ENCODE measurements at regions not wholly inside any gene's neighbourhood (a gene's known extent, or its start where the extent isn't known, plus 50 kb on each side); places are given as distances from the start of the nearest gene placed in this dataset.

DNA sequence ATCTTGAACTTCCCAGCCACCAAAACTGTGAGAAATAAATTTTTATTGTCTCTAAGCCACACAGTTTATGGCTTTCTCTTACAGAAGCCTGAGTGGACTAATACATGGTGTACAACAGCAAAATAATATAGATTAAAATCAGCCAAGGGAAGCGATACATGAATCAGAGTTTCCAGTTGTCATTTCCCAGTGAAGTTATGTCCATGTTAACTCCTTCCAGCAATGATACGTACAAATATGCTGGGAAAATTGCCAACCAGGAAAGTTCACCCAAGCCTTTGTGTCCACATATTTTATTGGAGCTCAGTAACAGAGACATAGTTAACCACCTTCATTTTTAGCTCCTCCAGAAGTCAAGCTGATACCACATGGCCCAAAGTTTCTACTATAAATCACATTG is 280.9 kb upstream of the KCNMB2 start:
- no peak for DNase-seq
- no peak overlapping the region for H3K4me3 ChIP-seq

DNA sequence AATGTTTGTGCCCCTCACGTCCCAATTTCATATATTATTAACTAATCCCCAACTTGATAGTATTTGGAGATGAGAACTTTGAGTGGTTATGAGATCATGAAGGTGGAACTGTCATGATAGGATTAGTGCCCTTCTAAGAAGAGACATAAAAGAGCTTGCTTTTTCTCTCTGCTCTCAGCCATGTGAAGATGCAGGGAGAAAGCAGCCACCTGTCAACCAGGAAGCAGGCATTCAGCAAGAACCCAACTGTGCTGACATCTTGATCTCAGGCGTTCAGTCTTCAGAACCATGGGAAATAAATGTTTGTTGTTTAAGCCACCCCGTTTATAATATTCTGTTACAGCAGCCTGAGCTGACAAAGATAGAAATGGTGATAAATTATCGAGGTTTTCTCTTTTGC is 278.7 kb upstream of the KCNMB2 start:
- intact Hi-C loops (cut with DNase I; ENCODE audit: low total_unique reads): no loop called here
- Histone ChIP-seq H3K4me3 (no peak overlapping the region), H3K36me3 (no peaks in the 10 kb centered on the region), H3K4me1 (peaks cover 0 to 8% (median 0%) of the 10 kb centered on the region in 4 donors), H3K9me3 (no peaks in the 10 kb centered on the region), H3K27me3 (no peaks in the 10 kb centered on the region), H3K27ac (no peak overlapping the region)
- DNase-seq: no peak
- TF ChIP-seq, protein P1, sequence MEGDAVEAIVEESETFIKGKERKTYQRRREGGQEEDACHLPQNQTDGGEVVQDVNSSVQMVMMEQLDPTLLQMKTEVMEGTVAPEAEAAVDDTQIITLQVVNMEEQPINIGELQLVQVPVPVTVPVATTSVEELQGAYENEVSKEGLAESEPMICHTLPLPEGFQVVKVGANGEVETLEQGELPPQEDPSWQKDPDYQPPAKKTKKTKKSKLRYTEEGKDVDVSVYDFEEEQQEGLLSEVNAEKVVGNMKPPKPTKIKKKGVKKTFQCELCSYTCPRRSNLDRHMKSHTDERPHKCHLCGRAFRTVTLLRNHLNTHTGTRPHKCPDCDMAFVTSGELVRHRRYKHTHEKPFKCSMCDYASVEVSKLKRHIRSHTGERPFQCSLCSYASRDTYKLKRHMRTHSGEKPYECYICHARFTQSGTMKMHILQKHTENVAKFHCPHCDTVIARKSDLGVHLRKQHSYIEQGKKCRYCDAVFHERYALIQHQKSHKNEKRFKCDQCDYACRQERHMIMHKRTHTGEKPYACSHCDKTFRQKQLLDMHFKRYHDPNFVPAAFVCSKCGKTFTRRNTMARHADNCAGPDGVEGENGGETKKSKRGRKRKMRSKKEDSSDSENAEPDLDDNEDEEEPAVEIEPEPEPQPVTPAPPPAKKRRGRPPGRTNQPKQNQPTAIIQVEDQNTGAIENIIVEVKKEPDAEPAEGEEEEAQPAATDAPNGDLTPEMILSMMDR (IDR thresholded peaks at IDR 0.05): no peak

More for the DNA sequence above, 280.9 kb upstream of the KCNMB2 start:
- Histone ChIP-seq H3K9me3 (peaks cover 0 to 4% (median 0%) of the 10 kb centered on the region in 3 donors), H3K27ac (no peak overlapping the region), H3K4me1 (no peaks in the 10 kb centered on the region), H3K27me3 (no peaks in the 10 kb centered on the region), H3K36me3 (no peaks in the 10 kb centered on the region)
- intact Hi-C loops (cut with DNase I; ENCODE audit: low total_unique reads): no loop called here
- TF ChIP-seq, protein P1 (IDR thresholded peaks at IDR 0.05): no peak

DNA sequence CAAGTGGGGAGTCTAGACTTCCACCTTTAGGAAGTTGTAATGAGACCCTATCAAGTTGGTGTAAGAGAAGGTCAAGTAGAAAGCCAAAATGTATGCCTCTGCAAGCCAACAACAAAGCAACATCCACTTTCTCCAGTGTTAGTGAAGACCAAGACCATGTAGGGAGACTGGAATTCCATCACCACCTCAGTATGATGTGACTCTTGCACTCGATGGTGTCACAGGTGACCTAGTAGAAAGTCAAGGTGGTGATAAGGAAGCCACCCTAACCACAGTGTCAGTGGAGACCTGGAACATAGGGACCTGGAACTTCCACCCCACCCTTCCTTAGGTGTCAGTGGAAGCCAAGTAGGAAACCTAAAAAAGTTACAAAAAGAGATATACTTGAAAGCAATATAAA is 278.1 kb upstream of the KCNMB2 start:
- Histone ChIP-seq H3K36me3 (no peaks in the 10 kb centered on the region), H3K27me3 (no peaks in the 10 kb centered on the region), H3K9me3 (no peaks in the 10 kb centered on the region), H3K4me3 (no peak overlapping the region), H3K4me1 (peaks cover 0 to 8% (median 0%) of the 10 kb centered on the region in 4 donors), H3K27ac (no peak overlapping the region)
- DNase-seq: no peak
- intact Hi-C loops (cut with DNase I; ENCODE audit: low total_unique reads): no loop called here
- TF ChIP-seq, protein P1 (IDR thresholded peaks at IDR 0.05): no peak

GRCh38 chr3:178259703-178260102 is 276.5 kb upstream of the KCNMB2 start:
- no peak for DNase-seq
- H3K4me3 ChIP-seq: no peak overlapping the region
- no peaks in the 10 kb centered on the region for H3K36me3 ChIP-seq
- intact Hi-C loops (cut with DNase I; ENCODE audit: low total_unique reads): no loop called here
- H3K4me1 ChIP-seq: peaks cover 0 to 8% (median 0%) of the 10 kb centered on the region in 4 donors
- H3K9me3 ChIP-seq: no peaks in the 10 kb centered on the region
- no peaks in the 10 kb centered on the region for H3K27me3 ChIP-seq
- TF ChIP-seq, protein P1 (IDR thresholded peaks at IDR 0.05): no peak
- no peak overlapping the region for H3K27ac ChIP-seq

GRCh38 chr3:178260887-178261565 is 275.2 kb upstream of the KCNMB2 start:
- DNase-seq: no peak
- intact Hi-C loops (cut with DNase I; ENCODE audit: low total_unique reads): no loop called here
- no peaks in the 10 kb centered on the region for H3K36me3 ChIP-seq
- no peak overlapping the region for H3K4me3 ChIP-seq
- peaks cover 0 to 8% (median 0%) of the 10 kb centered on the region in 4 donors for H3K4me1 ChIP-seq
- H3K9me3 ChIP-seq: no peaks in the 10 kb centered on the region
- no peaks in the 10 kb centered on the region for H3K27me3 ChIP-seq
- no peak overlapping the region for H3K27ac ChIP-seq
- TF ChIP-seq, protein P1 (IDR thresholded peaks at IDR 0.05): no peak
